MCF 10A (cell line): ENCODE measurements at regions not wholly inside any gene's neighbourhood (a gene's known extent, or its start where the extent isn't known, plus 50 kb on each side); places are given as distances from the start of the nearest gene placed in this dataset.

Source experiments
- BruUV-seq: library from RNA; stranded (reverse); fragments of 400-500 nt; replicated peaks from 2 replicates; lab custom pipeline; 2021; lab: Mats Ljungman, UMichigan
- CTCF ChIA-PET: fragments of 300-600 bp; sonication (Branson Sonifier 250); formaldehyde crosslinking; extraction: SDS; loops from one replicate; lab custom pipeline; 2021; ENCODE audit warnings: antibody characterized with exemption, inconsistent platforms; lab: Yijun Ruan, JAX
- POLR2A ChIA-PET: fragments of 300-600, 350-650 bp; sonication (Branson Sonifier 250); formaldehyde crosslinking; extraction: SDS; loops from one replicate; lab custom pipeline; 2020; ENCODE audit warnings: antibody characterized with exemption, inconsistent platforms; lab: Yijun Ruan, JAX
- DNase-seq: peaks from one replicate; pipeline ENCODE4 v3.0.0-alpha.2; 2018; ENCODE audit not compliant: unreplicated experiment
- H3K27ac Mint-ChIP-seq: one replicate; pipeline ENCODE4 v1.8.0; 2022; ENCODE audit warnings: mild to moderate bottlenecking, low read depth, mixed read lengths; ENCODE audit not compliant: unreplicated experiment
- H3K27me3 Mint-ChIP-seq: one replicate; pipeline ENCODE4 v1.8.0; 2022; ENCODE audit warnings: mixed read lengths; ENCODE audit not compliant: insufficient read depth, unreplicated experiment
- H3K36me3 Mint-ChIP-seq: one replicate; pipeline ENCODE4 v1.8.0; 2022; ENCODE audit warnings: mild to moderate bottlenecking, moderate library complexity, mixed read lengths; ENCODE audit not compliant: insufficient read depth, unreplicated experiment
- H3K4me1 Mint-ChIP-seq: one replicate; pipeline ENCODE4 v1.8.0; 2022; ENCODE audit warnings: mixed read lengths; ENCODE audit not compliant: insufficient read depth, unreplicated experiment
- H3K4me3 Mint-ChIP-seq: one replicate; pipeline ENCODE4 v1.8.0; 2022; ENCODE audit warnings: mild to moderate bottlenecking, moderate library complexity, mixed read lengths; ENCODE audit not compliant: unreplicated experiment
- H3K9me3 Mint-ChIP-seq: one replicate; pipeline ENCODE4 v1.8.0; 2022; ENCODE audit warnings: mixed read lengths; ENCODE audit not compliant: unreplicated experiment
- CTCF ChIP-seq: fragments of 200-600 bp; IDR thresholded peaks from one replicate; pipeline ENCODE4 v1.8.0; 2022; ENCODE audit warnings: antibody characterized with exemption, mild to moderate bottlenecking; ENCODE audit not compliant: unreplicated experiment
- intact Hi-C: fragments of 100-400 bp; cut with micrococcal nuclease; formaldehyde crosslinking; loops from 2 replicates; pipeline ENCODE4 v1.14.1; 2022

- H3K36me3 Mint-ChIP-seq = no peaks in the 10 kb centered on the region
- H3K4me1 Mint-ChIP-seq = no peaks in the 10 kb centered on the region
- ChIA-PET POLR2A (no interaction called here), CTCF (no interaction called here)
- DNase-seq = no peak
- no peak overlapping the region for H3K27ac Mint-ChIP-seq
- peaks cover 37% of the 10 kb centered on the region for H3K27me3 Mint-ChIP-seq
- H3K4me3 Mint-ChIP-seq = no peak overlapping the region
- intact Hi-C loops = no loop called here
- no TSS peak for BruUV-seq
- no peaks in the 10 kb centered on the region for H3K9me3 Mint-ChIP-seq
- no peak for TF ChIP-seq CTCF
These were observed 817.3 kb downstream of the SATB2 start for GRCh38 chr2:198640463-198640862.

GRCh38 chr2:198639580-198639979, 818.2 kb downstream of the SATB2 start:
- TF ChIP-seq CTCF = no peak
- DNase-seq = no peak
- Mint-ChIP-seq H3K4me1 (no peaks in the 10 kb centered on the region), H3K9me3 (no peaks in the 10 kb centered on the region), H3K27ac (no peak overlapping the region), H3K36me3 (no peaks in the 10 kb centered on the region), H3K4me3 (no peak overlapping the region), H3K27me3 (peaks cover 40% of the 10 kb centered on the region)
- BruUV-seq = no TSS peak
- intact Hi-C loops = no loop called here
- POLR2A ChIA-PET = interaction anchor here (0.6 kb wide), 1 partner anchor 652 kb away, joined by 3 read pairs; no protein-coding TSS in a partner anchor
- CTCF ChIA-PET = interaction anchor here (1.1 to 1.2 kb wide), 2 partner anchors 8 to 18 kb away, joined by 4 read pairs; no protein-coding TSS in a partner anchor

- ChIA-PET CTCF (interaction anchor here (0.7 to 1.2 kb wide), 4 partner anchors 9 to 324 kb away, joined by 4 read pairs; no protein-coding TSS in a partner anchor), POLR2A (no interaction called here)
- Mint-ChIP-seq H3K27ac (no peak overlapping the region), H3K36me3 (no peaks in the 10 kb centered on the region), H3K27me3 (peaks cover 47% of the 10 kb centered on the region), H3K4me1 (no peaks in the 10 kb centered on the region), H3K9me3 (no peaks in the 10 kb centered on the region), H3K4me3 (no peak overlapping the region)
- intact Hi-C loops = no loop called here
- no TSS peak for BruUV-seq
- DNase-seq = no peak
- TF ChIP-seq CTCF = no peak
These were observed 819.2 kb downstream of the SATB2 start for GRCh38 chr2:198638577-198638976.

DNA sequence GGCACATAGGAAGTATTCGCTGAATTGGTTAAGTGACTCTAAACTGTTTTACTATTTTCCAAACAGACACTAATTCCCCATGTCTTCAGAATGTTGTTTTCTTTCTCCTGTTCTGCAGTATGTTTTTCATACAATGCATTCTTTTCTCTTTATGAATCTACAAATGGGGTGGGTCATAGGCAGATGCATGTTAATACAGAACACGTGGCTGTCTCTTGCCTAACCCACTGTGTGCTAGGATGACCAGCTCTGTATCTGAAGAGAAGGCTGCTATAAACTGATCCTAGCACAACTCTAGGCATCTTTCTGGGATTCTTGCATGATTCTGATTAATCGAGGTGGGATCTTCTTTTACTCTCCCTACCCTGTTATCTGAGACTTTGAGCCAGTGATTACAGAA, 826.0 kb downstream of the PLCL1 start:
- CTCF ChIA-PET = interaction anchor here (0.6 kb wide), 1 partner anchor 311 kb away, joined by 3 read pairs; no protein-coding TSS in a partner anchor
- POLR2A ChIA-PET = no interaction called here
- Mint-ChIP-seq H3K36me3 (no peaks in the 10 kb centered on the region), H3K27ac (no peak overlapping the region), H3K27me3 (peaks cover 70% of the 10 kb centered on the region), H3K9me3 (no peaks in the 10 kb centered on the region), H3K4me3 (no peak overlapping the region), H3K4me1 (no peaks in the 10 kb centered on the region)
- no TSS peak for BruUV-seq
- DNase-seq = no peak
- TF ChIP-seq CTCF = no peak
- intact Hi-C loops = no loop called here
